WTC11 (cell line): ENCODE measurements at regions not wholly inside any gene's neighbourhood (a gene's known extent, or its start where the extent isn't known, plus 50 kb on each side); places are given as distances from the start of the nearest gene placed in this dataset.
"Not testable (repeated sequence)": the region's sequence is repeated elsewhere in the genome, so short reads cannot be mapped to it uniquely, and the experiment has no call there.

ENCODE experiments used
- ATAC-seq: fragments of 200-7000 bp; cut with Tn5 transposase; 2 replicates; pipeline ENCODE4 v1.10.0; 2021; ENCODE audit warnings: mild to moderate bottlenecking, moderate library complexity
- CTCF ChIA-PET: fragments of 300-600 bp; sonication (Branson Sonifier 250); formaldehyde crosslinking; loops from one replicate; lab custom pipeline; 2021; ENCODE audit warnings: antibody characterized with exemption; lab: Charles Lee
- POLR2A ChIA-PET: fragments of 350-600 bp; sonication (Branson Sonifier 250); formaldehyde crosslinking; loops from one replicate; lab custom pipeline; 2021; ENCODE audit warnings: antibody characterized with exemption; lab: Charles Lee
- DNase-seq: peaks from one replicate; pipeline ENCODE4 v3.0.0; 2021; ENCODE audit warnings: low spot score
- H3K27ac Mint-ChIP-seq: 2 replicates; pipeline ENCODE4 v1.8.0; 2021; ENCODE audit warnings: mixed read lengths
- H3K27me3 Mint-ChIP-seq: 2 replicates; pipeline ENCODE4 v1.8.0; 2021; ENCODE audit warnings: low read depth, mild to moderate bottlenecking, moderate library complexity, mixed read lengths
- H3K36me3 Mint-ChIP-seq: 2 replicates; pipeline ENCODE4 v1.8.0; 2021; ENCODE audit warnings: mixed read lengths
- H3K4me1 Mint-ChIP-seq: 2 replicates; pipeline ENCODE4 v1.8.0; 2022; ENCODE audit warnings: mixed read lengths
- H3K4me3 Mint-ChIP-seq: 2 replicates; pipeline ENCODE4 v1.8.0; 2021; ENCODE audit warnings: mild to moderate bottlenecking, moderate library complexity, mixed read lengths
- H3K9me3 Mint-ChIP-seq: 2 replicates; pipeline ENCODE4 v1.8.0; 2021; ENCODE audit warnings: mixed read lengths
- ATF1 ChIP-seq: sonication (generic); formaldehyde crosslinking; IDR thresholded peaks from 2 replicates; pipeline ENCODE4 v1.8.1; 2023; ENCODE audit warnings: mild to moderate bottlenecking, moderate library complexity, missing genetic modification reagents
- CREB1 ChIP-seq: sonication (generic); formaldehyde crosslinking; IDR thresholded peaks from 2 replicates; pipeline ENCODE4 v1.8.0; 2023; ENCODE audit warnings: mild to moderate bottlenecking, missing genetic modification reagents
- FOXP1 ChIP-seq: sonication (generic); formaldehyde crosslinking; IDR thresholded peaks from 2 replicates; pipeline ENCODE4 v1.8.0; 2022; ENCODE audit warnings: missing genetic modification reagents, mild to moderate bottlenecking, moderate library complexity, borderline replicate concordance
- GTF2I ChIP-seq: fragments of 250-450 bp; sonication (Bioruptor Pico); conservative IDR thresholded peaks from 2 replicates; pipeline ENCODE4 v1.4.0; 2021; ENCODE audit warnings: mild to moderate bottlenecking
- HMGA2 ChIP-seq: fragments of 250-450 bp; sonication (Bioruptor Pico); IDR thresholded peaks from 2 replicates; pipeline ENCODE4 v1.4.0; 2021; ENCODE audit warnings: mild to moderate bottlenecking, moderate library complexity
- KAT7 ChIP-seq: sonication (generic); formaldehyde crosslinking; IDR thresholded peaks from 2 replicates; pipeline ENCODE4 v1.8.1; 2023; ENCODE audit warnings: missing genetic modification reagents, mild to moderate bottlenecking, borderline replicate concordance
- PRRX2 ChIP-seq: fragments of 250-450 bp; sonication (Bioruptor Pico); IDR thresholded peaks from 2 replicates; pipeline ENCODE4 v1.8.0; 2021; ENCODE audit warnings: mild to moderate bottlenecking
- ZNF138 ChIP-seq: sonication (generic); formaldehyde crosslinking; conservative IDR thresholded peaks from 2 replicates; pipeline ENCODE4 v1.8.1; 2022; ENCODE audit warnings: mild to moderate bottlenecking, moderate library complexity, missing genetic modification reagents
- ZNF396 ChIP-seq: fragments of 250-450 bp; sonication (Bioruptor Pico); IDR thresholded peaks from 2 replicates; pipeline ENCODE4 v1.8.0; 2021; ENCODE audit warnings: mild to moderate bottlenecking, moderate library complexity, borderline replicate concordance
- TF ChIP-seq, protein P1 (sequence below): sonication (generic); formaldehyde crosslinking; conservative IDR thresholded peaks from 2 replicates; pipeline ENCODE4 v1.8.1; 2023; ENCODE audit warnings: mild to moderate bottlenecking, low read depth, missing genetic modification reagents, moderate library complexity
- TF ChIP-seq, protein P2 (sequence below): fragments of 250-450 bp; sonication (Bioruptor Pico); IDR thresholded peaks from 2 replicates; pipeline ENCODE4 v1.9.0; 2021; ENCODE audit warnings: mild to moderate bottlenecking

DNA sequence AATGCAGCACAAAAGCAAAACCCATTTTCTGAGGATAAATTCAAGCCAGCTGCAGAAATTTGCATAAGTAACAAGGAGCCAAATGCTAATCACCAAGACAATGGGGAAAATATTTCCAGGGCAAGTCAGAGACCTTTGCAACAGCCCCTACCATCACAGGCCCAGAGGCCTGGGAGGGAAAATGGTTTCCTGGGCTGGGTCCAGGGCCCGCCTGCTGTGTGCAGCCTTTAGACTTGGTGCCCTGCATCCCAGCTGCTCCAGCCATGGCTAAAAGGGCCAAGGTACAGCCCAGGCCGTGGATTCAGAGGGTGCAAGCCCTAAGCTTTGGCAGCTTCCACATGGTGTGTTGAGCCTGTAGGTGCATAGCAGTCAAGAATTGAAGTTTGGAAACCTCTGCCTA, 309.5 kb upstream of the SGCG start:
- no peak overlapping the region for H3K27ac Mint-ChIP-seq
- TF ChIP-seq, protein P1, sequence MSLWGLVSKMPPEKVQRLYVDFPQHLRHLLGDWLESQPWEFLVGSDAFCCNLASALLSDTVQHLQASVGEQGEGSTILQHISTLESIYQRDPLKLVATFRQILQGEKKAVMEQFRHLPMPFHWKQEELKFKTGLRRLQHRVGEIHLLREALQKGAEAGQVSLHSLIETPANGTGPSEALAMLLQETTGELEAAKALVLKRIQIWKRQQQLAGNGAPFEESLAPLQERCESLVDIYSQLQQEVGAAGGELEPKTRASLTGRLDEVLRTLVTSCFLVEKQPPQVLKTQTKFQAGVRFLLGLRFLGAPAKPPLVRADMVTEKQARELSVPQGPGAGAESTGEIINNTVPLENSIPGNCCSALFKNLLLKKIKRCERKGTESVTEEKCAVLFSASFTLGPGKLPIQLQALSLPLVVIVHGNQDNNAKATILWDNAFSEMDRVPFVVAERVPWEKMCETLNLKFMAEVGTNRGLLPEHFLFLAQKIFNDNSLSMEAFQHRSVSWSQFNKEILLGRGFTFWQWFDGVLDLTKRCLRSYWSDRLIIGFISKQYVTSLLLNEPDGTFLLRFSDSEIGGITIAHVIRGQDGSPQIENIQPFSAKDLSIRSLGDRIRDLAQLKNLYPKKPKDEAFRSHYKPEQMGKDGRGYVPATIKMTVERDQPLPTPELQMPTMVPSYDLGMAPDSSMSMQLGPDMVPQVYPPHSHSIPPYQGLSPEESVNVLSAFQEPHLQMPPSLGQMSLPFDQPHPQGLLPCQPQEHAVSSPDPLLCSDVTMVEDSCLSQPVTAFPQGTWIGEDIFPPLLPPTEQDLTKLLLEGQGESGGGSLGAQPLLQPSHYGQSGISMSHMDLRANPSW (CRISPR knock-in tag): no peak
- TF ChIP-seq, protein P2, sequence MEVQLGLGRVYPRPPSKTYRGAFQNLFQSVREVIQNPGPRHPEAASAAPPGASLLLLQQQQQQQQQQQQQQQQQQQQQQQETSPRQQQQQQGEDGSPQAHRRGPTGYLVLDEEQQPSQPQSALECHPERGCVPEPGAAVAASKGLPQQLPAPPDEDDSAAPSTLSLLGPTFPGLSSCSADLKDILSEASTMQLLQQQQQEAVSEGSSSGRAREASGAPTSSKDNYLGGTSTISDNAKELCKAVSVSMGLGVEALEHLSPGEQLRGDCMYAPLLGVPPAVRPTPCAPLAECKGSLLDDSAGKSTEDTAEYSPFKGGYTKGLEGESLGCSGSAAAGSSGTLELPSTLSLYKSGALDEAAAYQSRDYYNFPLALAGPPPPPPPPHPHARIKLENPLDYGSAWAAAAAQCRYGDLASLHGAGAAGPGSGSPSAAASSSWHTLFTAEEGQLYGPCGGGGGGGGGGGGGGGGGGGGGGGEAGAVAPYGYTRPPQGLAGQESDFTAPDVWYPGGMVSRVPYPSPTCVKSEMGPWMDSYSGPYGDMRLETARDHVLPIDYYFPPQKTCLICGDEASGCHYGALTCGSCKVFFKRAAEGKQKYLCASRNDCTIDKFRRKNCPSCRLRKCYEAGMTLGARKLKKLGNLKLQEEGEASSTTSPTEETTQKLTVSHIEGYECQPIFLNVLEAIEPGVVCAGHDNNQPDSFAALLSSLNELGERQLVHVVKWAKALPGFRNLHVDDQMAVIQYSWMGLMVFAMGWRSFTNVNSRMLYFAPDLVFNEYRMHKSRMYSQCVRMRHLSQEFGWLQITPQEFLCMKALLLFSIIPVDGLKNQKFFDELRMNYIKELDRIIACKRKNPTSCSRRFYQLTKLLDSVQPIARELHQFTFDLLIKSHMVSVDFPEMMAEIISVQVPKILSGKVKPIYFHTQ: no peak
- TF ChIP-seq ZNF138: no peak
- no peak for TF ChIP-seq ZNF396 (CRISPR knock-in tag)
- no peak for TF ChIP-seq PRRX2 (CRISPR knock-in tag)
- no peak overlapping the region for H3K4me3 Mint-ChIP-seq
- peaks cover 45% of the 10 kb centered on the region for H3K36me3 Mint-ChIP-seq
- H3K9me3 Mint-ChIP-seq: peaks cover 53% of the 10 kb centered on the region
- DNase-seq (no peak), ATAC-seq (no peak)
- H3K27me3 Mint-ChIP-seq: no peaks in the 10 kb centered on the region
- H3K4me1 Mint-ChIP-seq: peaks cover 19% of the 10 kb centered on the region
- ChIA-PET CTCF (no interaction called here), POLR2A (no interaction called here)

DNA sequence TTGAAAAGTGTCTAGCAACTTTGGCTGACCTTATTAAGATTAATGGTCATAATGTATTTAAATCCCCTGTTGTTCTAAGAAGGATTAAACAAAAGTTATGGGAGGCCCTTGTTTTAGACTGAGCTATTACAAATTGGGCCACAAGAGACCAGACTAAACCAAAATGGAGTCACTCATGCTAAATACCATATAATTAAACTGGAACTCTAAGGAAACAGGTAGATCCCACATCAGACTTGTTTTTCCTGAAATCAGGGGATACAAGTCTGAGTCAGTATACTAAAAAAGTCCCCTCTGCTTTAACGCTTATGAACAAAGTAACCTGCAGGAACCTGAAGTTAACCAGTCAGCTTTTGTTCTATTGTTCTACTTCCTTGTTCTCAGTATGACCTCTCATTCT, 305.9 kb upstream of the SGCG start:
- Mint-ChIP-seq H3K36me3 (peaks cover 47% of the 10 kb centered on the region), H3K9me3 (peaks cover 47% of the 10 kb centered on the region), H3K27me3 (no peaks in the 10 kb centered on the region), H3K27ac (no peak overlapping the region), H3K4me3 (no peak overlapping the region), H3K4me1 (peaks cover 27% of the 10 kb centered on the region)
- ATAC-seq (no peak), DNase-seq (no peak)
- ChIA-PET POLR2A (no interaction called here), CTCF (no interaction called here)
- no peak for TF ChIP-seq KAT7 (CRISPR knock-in tag)
- TF ChIP-seq ZNF396 (CRISPR knock-in tag): peak; percentile 42; the same call in 1 of the 2 replicates
- no peak for TF ChIP-seq HMGA2 (CRISPR knock-in tag)

DNA sequence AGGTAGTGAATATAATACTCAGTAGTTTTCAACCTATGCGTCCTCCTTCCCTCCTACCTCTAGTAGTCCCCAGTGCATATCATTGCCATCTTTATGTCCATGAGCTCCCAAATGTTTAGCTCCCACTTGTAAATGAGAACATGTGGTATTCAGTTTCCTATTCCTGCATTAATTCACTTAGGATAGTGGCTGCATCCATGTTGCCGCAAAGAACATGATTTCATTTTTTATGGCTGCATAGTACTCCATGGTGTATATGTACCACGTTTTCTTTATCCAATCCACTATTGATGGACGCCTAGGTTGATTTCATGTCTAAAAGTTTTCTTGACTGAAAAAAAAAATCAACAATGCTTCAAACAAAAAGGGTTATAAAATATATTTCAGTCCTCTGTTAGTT, 303.4 kb upstream of the SGCG start:
- Mint-ChIP-seq H3K4me1 (peaks cover 41% of the 10 kb centered on the region), H3K36me3 (peaks cover 22% of the 10 kb centered on the region), H3K9me3 (peaks cover 21% of the 10 kb centered on the region), H3K4me3 (no peak overlapping the region), H3K27me3 (no peaks in the 10 kb centered on the region), H3K27ac (no peak overlapping the region)
- TF ChIP-seq ATF1: no peak
- TF ChIP-seq GTF2I (CRISPR knock-in tag): 0 out of 2 replicates have a peak, but pooled peaks have one; percentile 65
- no peak for TF ChIP-seq CREB1 (CRISPR knock-in tag)
- no peak for TF ChIP-seq HMGA2 (CRISPR knock-in tag)
- TF ChIP-seq FOXP1: no peak
- ChIA-PET CTCF (no interaction called here), POLR2A (no interaction called here)
- DNase-seq (no peak), ATAC-seq (no peak)

DNA sequence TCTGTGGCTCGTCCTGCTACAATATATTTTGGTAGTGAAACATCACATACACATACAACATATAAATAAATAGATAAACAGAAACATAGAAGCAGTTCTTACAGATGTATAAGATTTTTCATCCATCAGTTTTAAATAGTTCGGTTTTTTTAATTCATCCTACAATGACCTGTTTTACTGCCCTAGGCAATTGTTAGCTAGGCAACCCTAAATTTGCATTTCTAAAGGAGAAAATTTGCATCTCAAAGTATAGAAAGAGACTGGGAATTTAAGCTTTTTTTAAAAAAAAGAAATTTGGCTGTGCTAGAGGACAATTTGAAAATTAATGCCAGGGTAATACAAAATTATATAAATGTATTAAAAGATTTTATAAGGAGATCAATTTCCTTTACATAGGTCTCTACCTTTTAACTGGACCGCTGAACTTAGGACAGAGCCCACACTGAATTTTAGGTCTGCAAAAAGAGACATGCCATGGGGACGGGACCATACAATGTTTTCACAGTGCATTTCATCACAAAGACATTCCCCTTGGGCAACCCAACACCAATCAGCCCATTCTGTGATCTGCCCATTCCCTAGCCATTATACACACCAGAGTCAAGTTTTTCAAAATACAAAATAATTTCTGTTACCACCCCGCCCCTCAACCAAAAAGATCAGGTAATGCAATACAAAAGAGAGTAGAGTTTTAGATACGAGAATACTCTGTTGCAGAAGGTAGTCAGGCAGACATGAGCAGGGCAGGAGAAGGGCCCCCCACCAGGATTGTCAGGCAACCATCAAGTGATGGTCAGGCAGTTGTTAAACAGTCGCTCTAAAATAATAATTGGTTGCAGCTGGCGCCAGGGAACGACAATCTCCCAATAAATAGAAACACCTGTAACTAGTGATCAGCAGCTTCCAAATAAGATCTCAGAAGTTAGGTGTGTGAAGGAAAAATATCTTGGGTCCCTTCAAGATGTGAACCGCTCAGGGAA, 299.7 kb upstream of the SGCG start:
- Mint-ChIP-seq H3K27ac (peak overlapping the region; percentile 99), H3K27me3 (no peaks in the 10 kb centered on the region), H3K4me3 (peak overlapping the region; percentile 60), H3K36me3 (peaks cover 15% of the 10 kb centered on the region), H3K9me3 (peaks cover 14% of the 10 kb centered on the region), H3K4me1 (peaks cover 59% of the 10 kb centered on the region)
- ATAC-seq: peak; percentile 76
- no peak for DNase-seq
- TF ChIP-seq ZNF396 (CRISPR knock-in tag) (no peak), HMGA2 (CRISPR knock-in tag) (0 out of 2 replicates have a peak, but pooled peaks have one; percentile 4)
- CTCF ChIA-PET: interaction anchor here (0.5 to 1.2 kb wide), 4 partner anchors 14 to 1243 kb away, joined by 3 to 4 read pairs (median 3); no protein-coding TSS in a partner anchor
- POLR2A ChIA-PET: interaction anchor here (1.6 kb wide), 1 partner anchor 33 kb away, joined by 4 read pairs; no protein-coding TSS in a partner anchor

DNA sequence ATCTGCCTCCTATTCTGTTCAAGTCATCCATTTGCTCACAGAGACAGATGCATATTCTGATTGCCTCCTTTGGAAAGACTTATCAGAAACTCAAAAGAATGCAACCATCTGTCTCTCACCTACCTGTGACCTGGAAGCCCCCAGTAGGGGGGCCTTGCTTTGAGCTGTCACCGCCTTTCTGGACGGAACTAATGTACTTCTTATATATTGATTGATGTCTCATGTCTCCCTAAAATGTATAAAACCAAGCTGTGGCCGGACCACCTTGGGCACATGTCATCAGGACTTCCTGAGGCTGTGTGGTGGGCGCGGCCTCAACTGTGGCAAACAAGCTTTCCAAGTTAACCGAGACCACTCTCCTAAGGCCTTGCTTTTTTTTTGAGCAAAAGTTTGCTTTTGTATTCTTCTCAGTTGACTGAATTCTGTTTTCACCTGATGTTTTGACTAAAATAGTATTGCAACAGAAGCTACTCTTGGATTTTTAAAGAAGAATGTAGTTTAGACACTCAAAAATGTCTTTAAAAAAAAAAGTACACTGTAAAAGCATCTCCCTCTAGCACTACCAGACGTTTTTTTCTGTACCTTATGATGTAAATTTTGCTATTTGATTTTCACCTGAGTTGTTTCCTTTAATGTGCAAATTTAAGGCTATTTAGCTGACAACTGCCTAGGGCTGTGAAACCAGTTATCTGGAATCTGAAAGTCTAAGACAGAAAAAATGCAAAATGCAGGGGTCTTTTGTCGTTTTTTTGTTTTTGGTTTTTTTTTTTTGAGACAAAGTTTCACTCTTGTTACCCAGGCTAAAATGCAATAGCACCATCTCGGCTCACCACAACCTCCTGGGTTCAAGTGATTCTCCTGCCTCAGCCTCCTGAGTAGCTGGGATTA, 298.8 kb upstream of the SGCG start:
- ChIA-PET CTCF (interaction anchor here (0.5 to 1.2 kb wide), 7 partner anchors 13 to 225 kb away, joined by 3 to 5 read pairs (median 3); no protein-coding TSS in a partner anchor), POLR2A (interaction anchor here (0.7 to 1.6 kb wide), 2 partner anchors 34 to 440 kb away, joined by 3 to 4 read pairs; no protein-coding TSS in a partner anchor)
- DNase-seq (peak; percentile 22), ATAC-seq (peak; percentile 49)
- H3K4me3 Mint-ChIP-seq: peak overlapping the region; percentile 60
- peaks cover 14% of the 10 kb centered on the region for H3K9me3 Mint-ChIP-seq
- H3K36me3 Mint-ChIP-seq: peaks cover 17% of the 10 kb centered on the region
- H3K27ac Mint-ChIP-seq: peak overlapping the region; percentile 99
- H3K27me3 Mint-ChIP-seq: not testable (repeated sequence)
- peaks cover 68% of the 10 kb centered on the region for H3K4me1 Mint-ChIP-seq
